ES-I3 (cell line): ENCODE measurements at regions not wholly inside any gene's neighbourhood (a gene's known extent, or its start where the extent isn't known, plus 50 kb on each side); places are given as distances from the start of the nearest gene placed in this dataset.

Experiments
- H3K36me3 ChIP-seq: 2 replicates; pipeline ENCODE4 v1.6.1; 2013; ENCODE audit warnings: mild to moderate bottlenecking, low read length, control low read depth, moderate library complexity; ENCODE audit not compliant: insufficient read depth
- H3K4me1 ChIP-seq: 2 replicates; pipeline ENCODE4 v1.6.1; 2013; ENCODE audit warnings: mild to moderate bottlenecking, control low read depth, low read length; ENCODE audit not compliant: insufficient read depth
- H3K9ac ChIP-seq: 2 replicates; pipeline ENCODE4 v1.6.1; 2013; ENCODE audit warnings: low read depth, mild to moderate bottlenecking, low read length, moderate library complexity
- H3K9me3 ChIP-seq: 2 replicates; pipeline ENCODE4 v1.6.1; 2013; ENCODE audit warnings: mild to moderate bottlenecking, low read length, moderate library complexity; ENCODE audit not compliant: control insufficient read depth, insufficient read depth

- Histone ChIP-seq H3K9me3 (no peaks in the 10 kb centered on the region), H3K36me3 (no peaks in the 10 kb centered on the region), H3K9ac (no peak overlapping the region), H3K4me1 (no peaks in the 10 kb centered on the region)
Measured at GRCh38 chr15:31550211-31550977, 223.8 kb downstream of the KLF13 start.

- Histone ChIP-seq H3K4me1 (no peaks in the 10 kb centered on the region), H3K36me3 (no peaks in the 10 kb centered on the region), H3K9me3 (no peaks in the 10 kb centered on the region), H3K9ac (no peak overlapping the region)
Measured at GRCh38 chr15:31551323-31551722, 224.7 kb downstream of the KLF13 start.

DNA sequence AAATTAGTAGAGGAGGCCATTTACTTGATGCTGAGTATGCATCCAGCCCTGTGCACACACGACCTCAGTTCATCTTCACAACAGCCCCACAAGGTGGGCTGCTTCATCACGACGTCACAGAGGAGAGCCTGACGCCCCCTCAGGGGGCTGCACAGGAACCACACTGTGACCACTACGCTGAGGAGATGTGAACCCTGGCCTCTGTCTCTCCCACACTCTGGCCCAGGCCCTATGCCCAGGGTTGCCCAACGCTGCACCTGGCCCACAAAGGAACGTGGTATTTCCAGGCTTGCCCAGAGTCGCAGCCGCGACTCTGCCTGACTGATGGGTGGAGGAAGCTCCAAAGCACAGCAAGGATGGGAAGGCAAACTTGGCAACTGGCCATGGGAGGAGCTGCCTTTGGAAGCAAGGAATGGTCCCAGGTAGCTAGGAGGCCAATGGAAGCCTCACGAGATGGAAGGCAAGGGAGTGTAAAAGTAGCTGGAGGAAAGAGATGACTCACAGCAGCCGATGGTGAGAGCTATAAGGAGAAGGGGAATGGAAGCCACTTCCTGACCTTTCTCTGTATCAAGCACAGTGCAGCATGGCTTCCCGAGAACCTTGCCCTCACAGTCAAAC is 226.0 kb downstream of the KLF13 start:
- Histone ChIP-seq H3K9me3 (no peaks in the 10 kb centered on the region), H3K4me1 (no peaks in the 10 kb centered on the region), H3K36me3 (no peaks in the 10 kb centered on the region), H3K9ac (no peak overlapping the region)

GRCh38 chr15:31554261-31554660 is 227.6 kb downstream of the KLF13 start:
- Histone ChIP-seq H3K36me3 (no peaks in the 10 kb centered on the region), H3K9ac (no peak overlapping the region), H3K9me3 (no peaks in the 10 kb centered on the region), H3K4me1 (no peaks in the 10 kb centered on the region)

DNA sequence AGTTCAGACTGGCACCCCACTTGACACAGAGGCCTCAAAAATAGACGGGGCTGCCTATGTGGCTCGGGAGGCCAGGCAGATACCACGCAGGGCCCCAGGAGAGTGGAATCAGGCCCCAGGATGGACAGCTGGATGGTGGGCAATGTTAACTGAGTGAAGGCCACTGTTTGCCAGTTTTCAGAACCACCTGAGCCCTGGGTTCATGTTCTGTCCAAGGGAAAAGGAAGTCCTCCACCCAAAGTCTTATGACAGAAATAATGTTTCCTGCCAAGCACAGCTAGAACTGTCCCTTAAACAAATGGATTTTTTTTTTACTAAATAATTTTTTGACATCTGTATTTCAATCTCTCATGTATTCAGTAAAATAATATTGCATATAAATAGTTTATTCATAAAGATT is 228.4 kb downstream of the KLF13 start:
- Histone ChIP-seq H3K36me3 (no peaks in the 10 kb centered on the region), H3K9me3 (no peaks in the 10 kb centered on the region), H3K9ac (no peak overlapping the region), H3K4me1 (no peaks in the 10 kb centered on the region)

DNA sequence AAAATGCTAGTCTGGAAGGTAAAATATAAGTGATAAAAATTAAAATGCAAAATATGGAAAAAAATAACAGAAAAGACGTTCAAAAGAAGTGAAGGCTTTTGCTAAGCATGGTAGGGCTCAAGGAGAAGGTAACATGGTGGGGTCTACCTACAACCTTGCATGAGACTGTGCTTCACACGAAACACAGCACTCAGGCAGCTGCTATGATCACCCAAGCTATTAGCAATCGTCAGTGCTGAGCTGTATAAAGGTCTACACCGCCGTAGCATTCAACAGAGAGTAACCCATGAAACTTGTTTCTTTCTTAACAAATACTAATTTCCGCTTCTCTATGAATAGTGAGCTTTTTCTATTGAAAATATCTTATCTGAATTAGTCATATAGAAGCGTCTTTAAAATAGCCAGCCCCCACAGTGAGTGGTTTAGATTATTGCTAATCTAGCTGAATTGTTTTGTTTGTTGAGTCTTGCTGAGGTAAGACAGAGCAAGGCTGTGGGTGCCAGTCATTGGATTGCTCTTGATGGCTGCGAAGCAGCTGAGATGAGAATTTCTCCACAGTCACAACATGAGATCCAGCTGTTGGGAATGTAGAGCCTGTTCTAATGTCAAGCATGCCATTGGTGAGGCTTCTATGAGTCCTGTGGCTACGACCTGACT is 230.0 kb downstream of the KLF13 start:
- Histone ChIP-seq H3K36me3 (no peaks in the 10 kb centered on the region), H3K4me1 (no peaks in the 10 kb centered on the region), H3K9me3 (no peaks in the 10 kb centered on the region), H3K9ac (no peak overlapping the region)

DNA sequence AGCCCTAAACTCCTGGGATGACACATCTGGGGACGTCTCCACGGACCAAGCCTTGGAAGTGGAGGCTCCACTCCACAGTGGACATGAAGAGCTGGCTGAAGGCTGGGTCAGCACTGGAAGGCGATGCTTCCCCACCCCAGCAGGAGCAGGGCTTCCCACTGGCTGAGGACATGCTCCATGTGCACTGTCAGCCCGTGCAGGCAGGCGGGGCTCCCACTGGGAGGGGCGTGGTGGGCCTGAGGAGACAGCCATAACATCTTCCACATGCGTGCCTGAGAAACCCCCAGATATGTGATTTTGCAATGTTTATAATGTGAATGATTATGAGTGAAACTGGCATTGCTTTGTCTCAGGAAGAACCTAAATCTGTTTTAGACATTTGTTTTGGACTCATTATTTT is 231.3 kb downstream of the KLF13 start:
- Histone ChIP-seq H3K36me3 (no peaks in the 10 kb centered on the region), H3K4me1 (no peaks in the 10 kb centered on the region), H3K9ac (no peak overlapping the region), H3K9me3 (no peaks in the 10 kb centered on the region)

GRCh38 chr15:31558840-31559239 is 232.2 kb downstream of the KLF13 start:
- no peak overlapping the region for H3K9ac ChIP-seq
- no peaks in the 10 kb centered on the region for H3K4me1 ChIP-seq
- no peaks in the 10 kb centered on the region for H3K9me3 ChIP-seq
- H3K36me3 ChIP-seq = no peaks in the 10 kb centered on the region

DNA sequence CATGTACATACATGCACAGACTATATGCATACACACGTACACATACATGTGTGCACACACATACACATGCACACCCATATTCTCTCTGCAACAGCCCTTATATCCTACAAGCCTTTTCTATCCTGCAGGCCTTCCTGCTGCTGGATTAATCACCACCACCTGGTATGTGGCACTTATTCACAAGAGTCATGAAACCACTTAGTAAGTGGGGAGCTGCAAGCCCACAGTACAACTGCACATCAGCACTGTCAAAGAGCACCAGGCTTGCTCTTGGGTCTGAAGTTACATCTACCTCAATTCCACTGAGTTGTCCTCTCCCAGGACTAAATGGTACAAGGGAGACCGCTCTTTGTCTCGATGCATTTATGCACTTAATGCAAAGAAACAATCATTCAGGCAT is 233.2 kb downstream of the KLF13 start:
- Histone ChIP-seq H3K9me3 (no peaks in the 10 kb centered on the region), H3K9ac (no peak overlapping the region), H3K36me3 (no peaks in the 10 kb centered on the region), H3K4me1 (no peaks in the 10 kb centered on the region)

DNA sequence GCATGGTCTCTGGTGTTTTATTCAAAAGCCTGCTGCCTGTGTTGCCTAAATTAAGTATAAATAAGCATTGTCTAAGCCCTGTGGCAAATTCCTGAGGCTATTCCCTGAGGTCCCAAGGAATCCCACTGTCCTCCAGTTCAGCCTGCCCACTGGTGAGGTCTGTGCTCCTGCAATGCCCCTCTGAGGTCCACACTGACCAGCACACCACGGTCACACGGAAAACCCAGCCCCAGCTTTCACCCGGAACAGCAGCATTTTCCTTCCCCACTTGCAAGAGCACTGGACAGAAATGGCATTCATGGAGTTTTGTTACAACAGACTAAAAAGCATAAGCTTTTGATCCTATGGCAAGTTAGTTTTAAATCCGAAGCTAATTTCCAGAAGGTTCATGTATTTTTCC is 234.0 kb downstream of the KLF13 start:
- Histone ChIP-seq H3K4me1 (no peaks in the 10 kb centered on the region), H3K9me3 (no peaks in the 10 kb centered on the region), H3K9ac (no peak overlapping the region), H3K36me3 (no peaks in the 10 kb centered on the region)

- H3K9ac ChIP-seq = no peak overlapping the region
- no peaks in the 10 kb centered on the region for H3K4me1 ChIP-seq
- no peaks in the 10 kb centered on the region for H3K9me3 ChIP-seq
- H3K36me3 ChIP-seq = no peaks in the 10 kb centered on the region
Measured at GRCh38 chr15:31561156-31561555, 234.5 kb downstream of the KLF13 start.

DNA sequence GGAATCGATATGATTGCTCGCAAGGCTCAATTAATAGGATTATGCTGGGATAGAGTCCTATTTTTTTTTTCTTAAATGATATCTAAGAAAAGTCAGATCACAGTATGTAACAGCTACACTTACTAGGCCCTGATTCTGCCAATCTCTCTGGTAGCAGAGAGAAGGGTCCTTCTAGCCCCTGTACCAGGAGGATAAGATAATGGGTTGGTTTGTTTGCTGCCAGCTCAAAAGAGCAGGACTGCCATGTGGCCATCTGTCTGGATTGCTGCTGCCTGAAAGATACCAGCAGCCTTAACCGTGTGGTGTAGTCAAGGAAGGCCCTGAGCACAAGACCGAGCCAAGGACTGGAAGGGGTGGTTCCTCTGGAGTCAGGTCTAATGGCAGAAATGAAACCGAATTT is 236.4 kb downstream of the KLF13 start:
- no peaks in the 10 kb centered on the region for H3K36me3 ChIP-seq
- H3K4me1 ChIP-seq = no peaks in the 10 kb centered on the region
- no peaks in the 10 kb centered on the region for H3K9me3 ChIP-seq
- H3K9ac ChIP-seq = no peak overlapping the region

DNA sequence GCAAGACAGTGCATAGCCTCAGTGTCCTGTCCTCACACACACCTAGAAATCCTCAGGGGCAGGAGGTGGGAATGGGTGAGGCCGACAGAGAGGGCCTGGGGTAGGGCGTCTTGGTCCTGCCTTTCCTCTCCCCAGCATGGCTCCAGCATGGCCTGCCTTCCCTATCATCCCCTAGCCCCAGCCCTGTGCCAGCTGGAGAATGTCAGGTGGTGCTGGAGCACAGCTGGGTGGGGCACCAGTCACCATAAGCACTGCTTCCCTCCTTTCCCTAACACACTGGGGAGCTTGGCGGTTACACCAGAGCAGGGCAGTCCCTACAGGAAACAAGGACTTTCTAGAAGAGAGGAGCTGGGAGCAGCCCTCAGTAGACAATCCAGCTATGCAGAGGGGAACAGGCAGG is 236.8 kb downstream of the KLF13 start:
- Histone ChIP-seq H3K9me3 (no peaks in the 10 kb centered on the region), H3K36me3 (no peaks in the 10 kb centered on the region), H3K4me1 (no peaks in the 10 kb centered on the region), H3K9ac (no peak overlapping the region)

- H3K9me3 ChIP-seq = no peaks in the 10 kb centered on the region
- H3K36me3 ChIP-seq = no peaks in the 10 kb centered on the region
- no peaks in the 10 kb centered on the region for H3K4me1 ChIP-seq
- no peak overlapping the region for H3K9ac ChIP-seq
Measured at GRCh38 chr15:31567861-31568260, 241.2 kb downstream of the KLF13 start.

DNA sequence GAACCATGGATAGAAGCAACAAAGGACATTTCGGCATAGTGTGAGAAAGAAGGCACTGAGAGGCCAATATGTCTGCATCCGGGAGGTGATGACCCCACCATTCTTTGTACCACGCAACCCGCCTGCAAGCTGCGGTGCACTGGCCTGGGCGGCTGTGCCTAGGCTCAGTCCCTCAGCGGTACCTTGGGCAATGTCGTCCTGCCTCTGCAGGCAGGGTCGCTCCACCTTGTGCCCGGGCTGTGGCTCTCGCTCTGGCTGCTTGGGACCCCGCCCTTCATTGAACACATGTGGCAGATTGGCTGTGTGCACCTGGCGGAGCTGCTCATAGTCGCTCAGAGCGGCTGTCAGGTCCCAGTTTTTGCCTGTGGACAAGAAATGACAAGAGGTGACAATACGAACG is 243.2 kb downstream of the KLF13 start:
- no peaks in the 10 kb centered on the region for H3K4me1 ChIP-seq
- H3K9ac ChIP-seq = no peak overlapping the region
- no peaks in the 10 kb centered on the region for H3K9me3 ChIP-seq
- H3K36me3 ChIP-seq = no peaks in the 10 kb centered on the region
